ENCODE measurements at regions not wholly inside any gene's neighbourhood (a gene's known extent, or its start where the extent isn't known, plus 50 kb on each side); places are given as distances from the start of the nearest gene placed in this dataset.
"Not testable (repeated sequence)": the region's sequence is repeated elsewhere in the genome, so short reads cannot be mapped to it uniquely, and the experiment has no call there.

DNA sequence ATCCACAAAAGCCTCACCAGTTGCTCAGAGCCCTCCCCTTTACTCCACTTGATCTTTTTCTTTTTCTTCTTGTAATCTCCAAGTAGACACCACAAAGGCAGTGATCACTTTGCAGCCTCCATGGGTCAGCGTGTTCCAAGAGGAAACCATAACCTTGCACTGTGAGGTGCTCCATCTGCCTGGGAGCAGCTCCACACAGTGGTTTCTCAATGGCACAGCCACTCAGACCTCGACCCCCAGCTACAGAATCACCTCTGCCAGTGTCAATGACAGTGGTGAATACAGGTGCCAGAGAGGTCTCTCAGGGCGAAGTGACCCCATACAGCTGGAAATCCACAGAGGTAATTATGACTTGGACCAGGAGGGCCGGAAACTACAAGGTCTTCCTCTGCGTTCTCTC lies 95.6 kb downstream of the FAM72B start:
- H3K36me3 ChIP-seq (ENCODE audit: control insufficient read depth, insufficient read depth, low read length, severe bottlenecking); H3K9me3 ChIP-seq (ENCODE audit: control insufficient read depth, low read length); H3K9ac ChIP-seq (ENCODE audit: low read length); H3K27me3 ChIP-seq (replicated peaks; ENCODE audit: control insufficient read depth, insufficient read depth, low read length); H3K4me1 ChIP-seq (ENCODE audit: control insufficient read depth, insufficient read depth, low read length); DNase-seq (ENCODE audit: low read depth); H3K4me3 ChIP-seq (ENCODE audit: low read length): not testable (repeated sequence)

- not testable (repeated sequence) for H3K4me3 ChIP-seq (ENCODE audit: low read length); H3K36me3 ChIP-seq (ENCODE audit: control insufficient read depth, insufficient read depth, low read length, severe bottlenecking); H3K27me3 ChIP-seq (replicated peaks; ENCODE audit: control insufficient read depth, insufficient read depth, low read length); H3K9me3 ChIP-seq (ENCODE audit: control insufficient read depth, low read length); H3K9ac ChIP-seq (ENCODE audit: low read length); H3K4me1 ChIP-seq (ENCODE audit: control insufficient read depth, insufficient read depth, low read length)
- DNase-seq (ENCODE audit: low read depth) = peak; percentile 1
Measured at GRCh38 chr1:121092329-121092968, 91.7 kb downstream of the FAM72B start.

DNA sequence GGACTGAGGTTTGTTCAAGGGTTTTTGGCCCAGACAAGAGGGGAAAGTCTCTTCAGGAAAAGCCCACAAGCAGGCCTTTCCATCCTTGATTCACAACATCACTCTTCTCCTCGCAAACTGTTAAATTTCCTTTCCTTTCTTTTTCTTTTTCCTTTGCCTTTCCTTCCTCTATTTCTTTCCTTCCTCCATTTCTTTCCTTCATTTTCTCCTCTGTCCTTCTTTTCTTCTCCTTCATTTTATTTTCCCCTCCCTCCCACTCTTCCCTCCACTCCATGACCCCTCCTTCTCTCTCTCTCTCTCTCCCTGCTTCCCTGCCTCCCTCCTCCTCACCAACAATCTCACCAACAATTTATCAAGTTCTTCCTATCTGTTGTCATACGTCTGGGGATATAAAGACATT lies 89.1 kb downstream of the FAM72B start:
- not testable (repeated sequence) for H3K9ac ChIP-seq (ENCODE audit: low read length); H3K9me3 ChIP-seq (ENCODE audit: control insufficient read depth, low read length); DNase-seq (ENCODE audit: low read depth); H3K27me3 ChIP-seq (replicated peaks; ENCODE audit: control insufficient read depth, insufficient read depth, low read length); H3K36me3 ChIP-seq (ENCODE audit: control insufficient read depth, insufficient read depth, low read length, severe bottlenecking); H3K4me3 ChIP-seq (ENCODE audit: low read length); H3K4me1 ChIP-seq (ENCODE audit: control insufficient read depth, insufficient read depth, low read length)

- peak; percentile 77 for DNase-seq (ENCODE audit: low read depth)
- peak overlapping the region; percentile 37 for H3K4me3 ChIP-seq (ENCODE audit: low read length)
- H3K36me3 ChIP-seq (ENCODE audit: control insufficient read depth, insufficient read depth, low read length, severe bottlenecking); H3K27me3 ChIP-seq (replicated peaks; ENCODE audit: control insufficient read depth, insufficient read depth, low read length); H3K9ac ChIP-seq (ENCODE audit: low read length); H3K4me1 ChIP-seq (ENCODE audit: control insufficient read depth, insufficient read depth, low read length); H3K9me3 ChIP-seq (ENCODE audit: control insufficient read depth, low read length): not testable (repeated sequence)
Measured at GRCh38 chr1:121097127-121097866, 86.8 kb downstream of the FAM72B start.

DNA sequence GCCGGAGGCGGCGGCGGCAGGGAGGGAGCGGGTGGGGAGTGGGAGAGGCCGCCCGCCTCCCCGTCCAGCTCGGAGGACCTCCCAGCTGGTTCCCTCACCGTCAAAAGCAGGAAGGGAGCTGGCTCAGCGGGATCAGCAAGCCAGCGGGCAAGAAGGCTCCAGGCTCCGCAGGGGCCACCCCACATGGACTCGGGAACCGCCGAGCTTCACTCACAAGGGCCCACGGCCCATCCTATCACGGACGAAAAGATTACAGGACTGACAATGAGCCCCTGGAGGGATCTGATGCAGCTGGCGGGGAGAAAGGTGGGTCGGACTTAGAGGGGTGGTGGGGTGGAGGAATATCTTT lies 86.3 kb downstream of the FAM72B start:
- H3K27me3 ChIP-seq (replicated peaks; ENCODE audit: control insufficient read depth, insufficient read depth, low read length); DNase-seq (ENCODE audit: low read depth); H3K9me3 ChIP-seq (ENCODE audit: control insufficient read depth, low read length); H3K4me1 ChIP-seq (ENCODE audit: control insufficient read depth, insufficient read depth, low read length); H3K36me3 ChIP-seq (ENCODE audit: control insufficient read depth, insufficient read depth, low read length, severe bottlenecking); H3K9ac ChIP-seq (ENCODE audit: low read length); H3K4me3 ChIP-seq (ENCODE audit: low read length): not testable (repeated sequence)

- H3K4me1 ChIP-seq (ENCODE audit: control insufficient read depth, insufficient read depth, low read length); H3K9ac ChIP-seq (ENCODE audit: low read length); H3K36me3 ChIP-seq (ENCODE audit: control insufficient read depth, insufficient read depth, low read length, severe bottlenecking); H3K27me3 ChIP-seq (replicated peaks; ENCODE audit: control insufficient read depth, insufficient read depth, low read length); H3K4me3 ChIP-seq (ENCODE audit: low read length); H3K9me3 ChIP-seq (ENCODE audit: control insufficient read depth, low read length); DNase-seq (ENCODE audit: low read depth): not testable (repeated sequence)
Measured at GRCh38 chr1:121109025-121109424, 75.1 kb downstream of the FAM72B start.

DNA sequence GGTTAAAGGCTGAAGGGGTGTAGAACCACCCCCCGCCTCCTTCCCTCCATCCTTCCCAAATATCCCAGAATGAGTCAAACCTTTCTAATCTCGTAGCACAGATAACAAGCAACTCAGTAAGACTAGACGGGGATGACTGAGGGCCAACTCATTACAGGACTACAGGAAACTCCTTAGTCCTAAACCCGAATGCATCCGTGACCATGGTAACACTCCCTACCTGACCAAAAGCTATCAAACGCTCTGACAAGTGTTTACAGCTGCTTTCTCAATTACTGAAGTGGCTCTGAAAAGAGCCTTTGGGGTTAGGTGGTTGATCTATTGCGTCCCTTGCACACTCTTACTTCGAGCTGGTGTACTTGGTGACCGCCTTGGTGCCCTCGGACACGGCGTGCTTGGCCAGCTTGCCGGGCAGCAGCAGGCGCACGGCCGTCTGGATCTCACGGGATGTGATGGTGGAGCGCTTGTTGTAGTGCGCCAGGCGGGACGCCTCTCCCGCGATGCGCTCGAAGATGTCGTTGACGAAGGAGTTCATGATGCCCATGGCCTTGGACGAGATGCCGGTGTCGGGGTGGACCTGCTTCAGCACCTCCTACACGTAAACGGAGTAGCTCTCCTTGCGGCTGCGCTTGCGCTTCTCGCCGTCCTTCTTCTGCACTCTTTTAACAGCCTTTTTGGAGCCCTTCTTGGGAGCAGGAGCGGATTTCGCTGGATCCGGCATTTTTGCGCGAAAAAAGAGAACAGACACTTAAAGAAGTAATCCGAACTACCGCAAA lies 67.4 kb downstream of the FAM72B start:
- H3K27me3 ChIP-seq (replicated peaks; ENCODE audit: control insufficient read depth, insufficient read depth, low read length); H3K9me3 ChIP-seq (ENCODE audit: control insufficient read depth, low read length); H3K36me3 ChIP-seq (ENCODE audit: control insufficient read depth, insufficient read depth, low read length, severe bottlenecking); H3K9ac ChIP-seq (ENCODE audit: low read length); H3K4me1 ChIP-seq (ENCODE audit: control insufficient read depth, insufficient read depth, low read length): not testable (repeated sequence)
- H3K4me3 ChIP-seq (ENCODE audit: low read length) = peak overlapping the region; percentile 79
- DNase-seq (ENCODE audit: low read depth) = peak; percentile 12

GRCh38 chr1:121117298-121117611 lies 66.9 kb downstream of the FAM72B start:
- not testable (repeated sequence) for H3K36me3 ChIP-seq (ENCODE audit: control insufficient read depth, insufficient read depth, low read length, severe bottlenecking); H3K9me3 ChIP-seq (ENCODE audit: control insufficient read depth, low read length); DNase-seq (ENCODE audit: low read depth); H3K9ac ChIP-seq (ENCODE audit: low read length); H3K27me3 ChIP-seq (replicated peaks; ENCODE audit: control insufficient read depth, insufficient read depth, low read length); H3K4me1 ChIP-seq (ENCODE audit: control insufficient read depth, insufficient read depth, low read length)
- peak overlapping the region; percentile 79 for H3K4me3 ChIP-seq (ENCODE audit: low read length)

DNA sequence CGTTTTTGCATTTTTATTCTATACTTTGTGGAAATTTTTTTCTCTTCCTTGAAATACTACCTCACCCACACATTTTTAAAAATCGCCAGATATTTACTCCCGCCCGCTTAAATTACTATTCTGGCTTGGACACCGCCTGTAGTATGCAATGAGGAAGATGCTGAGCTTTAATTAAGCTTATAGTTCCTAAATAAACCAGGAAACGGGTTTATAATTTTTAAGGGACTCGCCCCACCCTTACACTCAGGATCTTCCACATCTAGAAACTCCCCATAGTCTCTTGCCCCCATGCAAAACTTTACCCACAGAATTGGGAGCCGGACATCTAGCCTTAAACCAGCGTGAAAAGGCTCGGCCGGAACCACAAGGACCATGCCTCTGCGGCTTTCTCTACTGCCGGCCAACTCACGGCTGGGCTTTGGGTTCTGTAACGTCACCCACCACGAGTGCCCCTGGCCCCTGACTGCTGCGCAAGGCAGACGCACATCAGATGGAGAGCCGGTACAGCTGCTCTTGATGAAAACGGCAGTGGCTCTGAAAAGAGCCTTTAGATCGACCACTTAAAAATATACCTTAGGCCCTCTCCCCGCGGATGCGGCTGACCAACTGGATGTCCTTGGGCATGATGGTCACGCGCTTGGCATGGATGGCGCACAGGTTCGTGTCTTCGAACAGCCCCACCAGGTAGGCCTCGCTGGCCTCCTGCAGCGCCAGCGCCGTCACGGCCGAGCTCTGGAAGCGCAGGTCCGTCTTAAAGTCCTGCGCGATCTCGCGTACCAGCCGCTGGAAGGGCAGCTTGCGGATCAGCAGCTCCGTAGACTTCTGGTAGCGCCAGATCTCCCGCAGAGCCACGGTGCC lies 66.3 kb downstream of the FAM72B start:
- not testable (repeated sequence) for H3K4me1 ChIP-seq (ENCODE audit: control insufficient read depth, insufficient read depth, low read length); H3K27me3 ChIP-seq (replicated peaks; ENCODE audit: control insufficient read depth, insufficient read depth, low read length); H3K36me3 ChIP-seq (ENCODE audit: control insufficient read depth, insufficient read depth, low read length, severe bottlenecking); H3K9me3 ChIP-seq (ENCODE audit: control insufficient read depth, low read length)
- peak overlapping the region; percentile 73 for H3K4me3 ChIP-seq (ENCODE audit: low read length)
- peak; percentile 18 for DNase-seq (ENCODE audit: low read depth)
- peak overlapping the region; percentile 66 for H3K9ac ChIP-seq (ENCODE audit: low read length)

Measured in adipocyte (in vitro differentiated cells).